Type B pancreatic cell (in vitro differentiated cells): ENCODE measurements at regions not wholly inside any gene's neighbourhood (a gene's known extent, or its start where the extent isn't known, plus 50 kb on each side); places are given as distances from the start of the nearest gene placed in this dataset.

ENCODE experiments used
- DNase-seq: peaks from one replicate; pipeline ENCODE4 v3.0.0; 2021; ENCODE audit warnings: mixed read lengths; ENCODE audit not compliant: unreplicated experiment; ENCODE audit errors: extremely low spot score
- H3K27ac Mint-ChIP-seq: 2 replicates; pipeline ENCODE4 v1.8.0; 2021; ENCODE audit warnings: mild to moderate bottlenecking, mixed read lengths
- H3K27me3 Mint-ChIP-seq: 2 replicates; pipeline ENCODE4 v1.8.0; 2021; ENCODE audit warnings: mixed read lengths
- H3K36me3 Mint-ChIP-seq: 2 replicates; pipeline ENCODE4 v1.8.0; 2021; ENCODE audit warnings: mixed read lengths
- H3K4me1 Mint-ChIP-seq: one replicate; pipeline ENCODE4 v1.8.0; 2021; ENCODE audit warnings: mixed read lengths; ENCODE audit not compliant: unreplicated experiment
- H3K4me3 Mint-ChIP-seq: 2 replicates; pipeline ENCODE4 v1.8.0; 2021; ENCODE audit warnings: mild to moderate bottlenecking, mixed read lengths
- H3K9me3 Mint-ChIP-seq: 2 replicates; pipeline ENCODE4 v1.8.0; 2021; ENCODE audit warnings: mixed read lengths
- CTCF ChIP-seq: fragments of 200-600 bp; sonication (generic); conservative IDR thresholded peaks from 2 replicates; pipeline ENCODE4 v1.5.0; 2021; ENCODE audit warnings: antibody characterized with exemption, mild to moderate bottlenecking

- TF ChIP-seq CTCF, result peak; percentile 55
- DNase-seq, result no peak
- H3K9me3 Mint-ChIP-seq, result peaks cover 5% of the 10 kb centered on the region
- no peaks in the 10 kb centered on the region for H3K4me1 Mint-ChIP-seq
- no peak overlapping the region for H3K27ac Mint-ChIP-seq
- peaks cover 2% of the 10 kb centered on the region for H3K27me3 Mint-ChIP-seq
- H3K36me3 Mint-ChIP-seq, result no peaks in the 10 kb centered on the region
- H3K4me3 Mint-ChIP-seq, result no peak overlapping the region
These were observed 499.0 kb downstream of the NUF2 start for GRCh38 chr1:163820766-163821165.

- Mint-ChIP-seq H3K27me3 (peaks cover 2% of the 10 kb centered on the region), H3K4me3 (no peak overlapping the region), H3K27ac (no peak overlapping the region), H3K9me3 (peaks cover 5% of the 10 kb centered on the region), H3K36me3 (no peaks in the 10 kb centered on the region), H3K4me1 (no peaks in the 10 kb centered on the region)
- TF ChIP-seq CTCF, result no peak
- DNase-seq, result no peak
These were observed 499.9 kb downstream of the NUF2 start for GRCh38 chr1:163821679-163822078.

GRCh38 chr1:163823017-163823416 is 501.3 kb downstream of the NUF2 start:
- H3K4me3 Mint-ChIP-seq, result no peak overlapping the region
- no peaks in the 10 kb centered on the region for H3K36me3 Mint-ChIP-seq
- peaks cover 5% of the 10 kb centered on the region for H3K9me3 Mint-ChIP-seq
- H3K4me1 Mint-ChIP-seq, result no peaks in the 10 kb centered on the region
- no peak overlapping the region for H3K27ac Mint-ChIP-seq
- TF ChIP-seq CTCF, result no peak
- no peak for DNase-seq
- H3K27me3 Mint-ChIP-seq, result peaks cover 2% of the 10 kb centered on the region

- Mint-ChIP-seq H3K4me3 (no peak overlapping the region), H3K36me3 (no peaks in the 10 kb centered on the region), H3K27ac (peak overlapping the region; percentile 19), H3K27me3 (peaks cover 2% of the 10 kb centered on the region), H3K4me1 (no peaks in the 10 kb centered on the region), H3K9me3 (peaks cover 5% of the 10 kb centered on the region)
- TF ChIP-seq CTCF, result no peak
- no peak for DNase-seq
These were observed 502.3 kb downstream of the NUF2 start for GRCh38 chr1:163824006-163824405.

GRCh38 chr1:163824490-163824889 is 502.7 kb downstream of the NUF2 start:
- H3K9me3 Mint-ChIP-seq, result peaks cover 5% of the 10 kb centered on the region
- H3K4me1 Mint-ChIP-seq, result no peaks in the 10 kb centered on the region
- H3K27me3 Mint-ChIP-seq, result peaks cover under 1% of the 10 kb centered on the region
- no peak overlapping the region for H3K4me3 Mint-ChIP-seq
- no peaks in the 10 kb centered on the region for H3K36me3 Mint-ChIP-seq
- no peak for DNase-seq
- no peak for TF ChIP-seq CTCF
- H3K27ac Mint-ChIP-seq, result peak overlapping the region; percentile 19

GRCh38 chr1:163826500-163826899 is 504.7 kb downstream of the NUF2 start:
- TF ChIP-seq CTCF, result no peak
- Mint-ChIP-seq H3K4me3 (no peak overlapping the region), H3K9me3 (peaks cover 5% of the 10 kb centered on the region), H3K36me3 (no peaks in the 10 kb centered on the region), H3K27me3 (no peaks in the 10 kb centered on the region), H3K4me1 (no peaks in the 10 kb centered on the region), H3K27ac (no peak overlapping the region)
- DNase-seq, result no peak
